DOHH2 (cell line): ENCODE measurements at regions not wholly inside any gene's neighbourhood (a gene's known extent, or its start where the extent isn't known, plus 50 kb on each side); places are given as distances from the start of the nearest gene placed in this dataset.

Experiments used
- H3F3A ChIP-seq: fragments of 200-600 bp; sonication (generic), shearing (Covaris generic); 2 replicates; pipeline ENCODE4 v1.6.0; 2016; ENCODE audit warnings: antibody characterized with exemption, mild to moderate bottlenecking; ENCODE audit not compliant: control insufficient read depth, insufficient read depth
- H3K27ac ChIP-seq: fragments of 200-600 bp; sonication (generic); 2 replicates; pipeline ENCODE4 v1.5.1; 2014; ENCODE audit warnings: low read depth, mild to moderate bottlenecking, low read length, moderate library complexity
- H3K27me3 ChIP-seq: fragments of 200-600 bp; sonication (generic); 2 replicates; pipeline ENCODE4 v1.6.1; 2014; ENCODE audit warnings: mild to moderate bottlenecking, low read length, mixed read lengths; ENCODE audit not compliant: control insufficient read depth
- H3K36me3 ChIP-seq: fragments of 200-600 bp; sonication (generic); 2 replicates; pipeline ENCODE4 v1.6.1; 2014; ENCODE audit warnings: mild to moderate bottlenecking, low read length, moderate library complexity, mixed read lengths; ENCODE audit not compliant: control insufficient read depth
- H3K4me1 ChIP-seq: fragments of 200-600 bp; sonication (generic); 2 replicates; pipeline ENCODE4 v1.6.1; 2014; ENCODE audit warnings: mild to moderate bottlenecking, low read length, mixed read lengths; ENCODE audit not compliant: control insufficient read depth
- H3K4me2 ChIP-seq: fragments of 200-600 bp; sonication (generic); 2 replicates; pipeline ENCODE4 v1.6.0; 2014; ENCODE audit warnings: mild to moderate bottlenecking, low read length, moderate library complexity
- H3K4me3 ChIP-seq: fragments of 200-600 bp; sonication (generic); 2 replicates; pipeline ENCODE4 v1.5.1; 2014; ENCODE audit warnings: mild to moderate bottlenecking, low read length, mixed read lengths
- H3K79me2 ChIP-seq: fragments of 200-600 bp; sonication (generic); 2 replicates; pipeline ENCODE4 v1.6.1; 2014; ENCODE audit warnings: mild to moderate bottlenecking, low read length, mixed read lengths; ENCODE audit not compliant: control insufficient read depth
- H3K9me2 ChIP-seq: fragments of 200-600 bp; sonication (generic); replicated peaks from 2 replicates; pipeline ENCODE4 v1.6.1; 2014; ENCODE audit warnings: mild to moderate bottlenecking, low read length, mixed read lengths; ENCODE audit not compliant: control insufficient read depth
- H3K9me3 ChIP-seq: fragments of 200-600 bp; sonication (generic); 2 replicates; pipeline ENCODE4 v1.6.1; 2014; ENCODE audit warnings: antibody characterized with exemption, low read length, mixed read lengths; ENCODE audit not compliant: control insufficient read depth, insufficient read depth
- H4K20me1 ChIP-seq: fragments of 200-600 bp; sonication (generic); 2 replicates; pipeline ENCODE4 v1.6.0; 2014; ENCODE audit warnings: low read depth, mild to moderate bottlenecking, antibody characterized with exemption, low read length, moderate library complexity; ENCODE audit not compliant: control insufficient read depth, insufficient read depth
- EZH2phosphoT487 ChIP-seq: fragments of 200-600 bp; sonication (generic); IDR thresholded peaks from 2 replicates; pipeline ENCODE4 v1.6.1; 2017; ENCODE audit warnings: borderline replicate concordance, mild to moderate bottlenecking, antibody characterized with exemption, low read length, moderate library complexity, mixed read lengths
- TF ChIP-seq, protein P1 (sequence below): fragments of 200-600 bp; sonication (generic); IDR thresholded peaks from one replicate; pipeline ENCODE4 v1.5.1; 2014; ENCODE audit warnings: antibody characterized with exemption, mild to moderate bottlenecking, low read depth, low read length; ENCODE audit not compliant: poor library complexity, severe bottlenecking

DNA sequence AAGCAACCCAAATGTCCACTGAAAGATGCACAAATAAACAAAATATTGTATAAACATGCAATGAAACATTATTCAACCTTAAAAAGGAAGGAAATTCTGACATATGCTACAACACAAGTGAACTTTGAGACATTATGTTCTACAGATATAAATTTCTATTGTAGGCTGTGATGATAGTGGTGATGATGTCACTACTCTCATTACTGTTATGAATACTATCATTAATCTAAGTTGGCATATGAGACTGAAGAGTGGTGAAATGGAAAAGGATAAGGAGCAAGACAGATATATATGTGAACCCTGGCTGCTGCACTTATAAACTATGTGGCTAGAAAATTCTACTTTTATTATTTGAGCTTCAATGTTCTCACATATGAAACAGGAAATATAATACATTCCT, 360.2 kb downstream of the TFAP2A start:
- no peaks in the 10 kb centered on the region for H4K20me1 ChIP-seq
- no peak overlapping the region for H3K27ac ChIP-seq
- H3K27me3 ChIP-seq = no peaks in the 10 kb centered on the region
- no peak overlapping the region for H3K4me2 ChIP-seq
- no peaks in the 10 kb centered on the region for H3K9me3 ChIP-seq
- TF ChIP-seq, protein P1, sequence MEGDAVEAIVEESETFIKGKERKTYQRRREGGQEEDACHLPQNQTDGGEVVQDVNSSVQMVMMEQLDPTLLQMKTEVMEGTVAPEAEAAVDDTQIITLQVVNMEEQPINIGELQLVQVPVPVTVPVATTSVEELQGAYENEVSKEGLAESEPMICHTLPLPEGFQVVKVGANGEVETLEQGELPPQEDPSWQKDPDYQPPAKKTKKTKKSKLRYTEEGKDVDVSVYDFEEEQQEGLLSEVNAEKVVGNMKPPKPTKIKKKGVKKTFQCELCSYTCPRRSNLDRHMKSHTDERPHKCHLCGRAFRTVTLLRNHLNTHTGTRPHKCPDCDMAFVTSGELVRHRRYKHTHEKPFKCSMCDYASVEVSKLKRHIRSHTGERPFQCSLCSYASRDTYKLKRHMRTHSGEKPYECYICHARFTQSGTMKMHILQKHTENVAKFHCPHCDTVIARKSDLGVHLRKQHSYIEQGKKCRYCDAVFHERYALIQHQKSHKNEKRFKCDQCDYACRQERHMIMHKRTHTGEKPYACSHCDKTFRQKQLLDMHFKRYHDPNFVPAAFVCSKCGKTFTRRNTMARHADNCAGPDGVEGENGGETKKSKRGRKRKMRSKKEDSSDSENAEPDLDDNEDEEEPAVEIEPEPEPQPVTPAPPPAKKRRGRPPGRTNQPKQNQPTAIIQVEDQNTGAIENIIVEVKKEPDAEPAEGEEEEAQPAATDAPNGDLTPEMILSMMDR = no peak
- TF ChIP-seq EZH2phosphoT487 = no peak
- H3F3A ChIP-seq = no peaks in the 10 kb centered on the region
- H3K36me3 ChIP-seq = no peaks in the 10 kb centered on the region
- no peaks in the 10 kb centered on the region for H3K79me2 ChIP-seq
- H3K9me2 ChIP-seq = no peaks in the 10 kb centered on the region
- H3K4me3 ChIP-seq = no peak overlapping the region
- no peaks in the 10 kb centered on the region for H3K4me1 ChIP-seq

DNA sequence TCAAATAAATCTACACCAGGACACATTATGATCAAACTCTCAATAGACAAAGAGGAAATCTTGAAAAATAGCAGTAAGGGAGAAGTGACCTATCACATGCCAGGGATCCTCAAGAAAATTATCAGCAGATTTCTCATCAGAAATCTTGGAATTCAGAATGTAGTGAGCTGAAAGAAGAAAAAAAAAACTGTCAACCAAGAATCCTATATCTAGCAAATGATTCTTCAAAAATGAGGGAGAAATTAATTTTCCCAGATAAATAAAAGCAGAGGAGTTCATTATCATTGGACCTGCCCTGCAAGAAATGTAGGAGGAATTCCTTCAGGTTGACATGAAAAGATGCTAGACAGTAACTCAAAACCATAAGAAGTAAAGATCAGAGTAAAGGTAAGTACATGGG, 363.6 kb downstream of the TFAP2A start:
- H3K27ac ChIP-seq = no peak overlapping the region
- TF ChIP-seq EZH2phosphoT487 = no peak
- TF ChIP-seq, protein P1 = no peak

GRCh38 chr6:10048370-10049297, 366.2 kb downstream of the TFAP2A start:
- no peaks in the 10 kb centered on the region for H3F3A ChIP-seq
- no peak for TF ChIP-seq EZH2phosphoT487
- TF ChIP-seq, protein P1 = no peak
- H3K9me3 ChIP-seq = no peaks in the 10 kb centered on the region
- H3K4me2 ChIP-seq = no peak overlapping the region
- no peaks in the 10 kb centered on the region for H3K9me2 ChIP-seq
- H3K79me2 ChIP-seq = no peaks in the 10 kb centered on the region
- no peaks in the 10 kb centered on the region for H3K4me1 ChIP-seq
- no peak overlapping the region for H3K4me3 ChIP-seq
- H3K27me3 ChIP-seq = no peaks in the 10 kb centered on the region
- no peaks in the 10 kb centered on the region for H3K36me3 ChIP-seq
- no peaks in the 10 kb centered on the region for H4K20me1 ChIP-seq
- no peak overlapping the region for H3K27ac ChIP-seq

More for the DNA sequence above, 363.6 kb downstream of the TFAP2A start:
- H3K9me2 ChIP-seq = no peaks in the 10 kb centered on the region
- H3K79me2 ChIP-seq = no peaks in the 10 kb centered on the region
- no peaks in the 10 kb centered on the region for H3K9me3 ChIP-seq
- H3K36me3 ChIP-seq = no peaks in the 10 kb centered on the region
- no peaks in the 10 kb centered on the region for H3K4me1 ChIP-seq
- no peaks in the 10 kb centered on the region for H3F3A ChIP-seq
- no peaks in the 10 kb centered on the region for H3K27me3 ChIP-seq
- no peak overlapping the region for H3K4me2 ChIP-seq
- H4K20me1 ChIP-seq = no peaks in the 10 kb centered on the region
- H3K4me3 ChIP-seq = no peak overlapping the region
